ENCODE measurements at regions not wholly inside any gene's neighbourhood (a gene's known extent, or its start where the extent isn't known, plus 50 kb on each side); places are given as distances from the start of the nearest gene placed in this dataset.

DNA sequence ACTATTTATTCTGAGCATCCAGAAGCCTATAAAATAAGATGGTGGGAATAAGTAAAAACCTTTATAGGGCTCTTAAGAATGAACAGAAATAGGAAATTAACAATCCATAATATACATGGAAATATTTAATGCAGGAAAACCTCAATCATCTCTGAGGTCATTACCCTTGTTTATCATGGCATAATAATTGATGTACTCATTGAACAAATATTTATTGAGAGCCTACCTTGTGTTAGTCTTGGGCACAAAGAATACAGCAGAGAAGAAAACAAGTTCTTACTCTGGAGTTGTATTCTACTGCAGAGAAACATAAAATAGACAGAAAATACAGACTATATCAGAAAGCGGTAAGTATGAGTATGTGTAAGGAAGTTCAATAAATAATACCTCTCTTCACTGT, 167.2 kb downstream of the COX18 start:
- ATAC-seq (ENCODE audit: low read depth) (no peak), DNase-seq (no peak)
- POLR2A ChIA-PET (ENCODE audit: unreplicated experiment) = no interaction called here
- BruUV-seq (replicated peaks) = no TSS peak
- H3K4ac ChIP-seq (ENCODE audit: low read depth, low read length) = no peak overlapping the region
- CTCF ChIA-PET = no interaction called here
- H3K27me3 ChIP-seq (ENCODE audit: control insufficient read depth, insufficient read depth, low read length) = no peaks in the 10 kb centered on the region
- H3K9me1 ChIP-seq (ENCODE audit: insufficient read depth, low read length) = no peaks in the 10 kb centered on the region
- intact Hi-C loops (cut with micrococcal nuclease) = no loop called here
- H3K79me1 ChIP-seq (ENCODE audit: low read depth in 1 of 2, low read length in 2 of 2) = no peaks in the 10 kb centered on the region
- no CpG with 5 or more reads among the region's 1 CpG for WGBS, 2 experiments (ENCODE audit: extremely low coverage in 2 of 2, insufficient read length in 1 of 2)
- dilution Hi-C loops (cut with HindIII; ENCODE audit: low sequenced_read_pairs, unreplicated experiment) = no loop called here
- no peak overlapping the region for H3K4me3 ChIP-seq (ENCODE audit: insufficient read depth, low read depth, low read length)
- no peak overlapping the region for H3K9ac ChIP-seq (ENCODE audit: low read depth, low read length)
- H4K20me1 ChIP-seq (ENCODE audit: insufficient read depth, low read length) = no peaks in the 10 kb centered on the region
- no peak overlapping the region for H2AK9ac ChIP-seq (replicated peaks; ENCODE audit: low read depth, low read length, poor library complexity)
- no peak overlapping the region for H3K23ac ChIP-seq (ENCODE audit: low read depth, low read length)
- no peak overlapping the region for H2AK5ac ChIP-seq (ENCODE audit: low read depth, low read length)
- H3K14ac ChIP-seq (replicated peaks; ENCODE audit: low read depth, low read length) = no peak overlapping the region
- no peak overlapping the region for H3K27ac ChIP-seq (ENCODE audit: insufficient read depth, low read length)
- no peaks in the 10 kb centered on the region for H3K9me3 ChIP-seq (ENCODE audit: control insufficient read depth, insufficient read depth, low read length)
- H2BK5ac ChIP-seq (ENCODE audit: low read depth, low read length, poor library complexity, severe bottlenecking) = no peak overlapping the region
- no peak overlapping the region for H4K91ac ChIP-seq (ENCODE audit: insufficient read depth, low read depth, low read length)
- H4K5ac ChIP-seq (ENCODE audit: low read depth, low read length) = no peak overlapping the region
- H2BK120ac ChIP-seq (ENCODE audit: low read depth, low read length) = no peak overlapping the region
- no peak overlapping the region for H2AFZ ChIP-seq (replicated peaks; ENCODE audit: low read length, poor library complexity)
- no peak overlapping the region for H3K56ac ChIP-seq (ENCODE audit: extremely low read depth, insufficient read depth, low read length)
- TF ChIP-seq MAFK (IDR thresholded peaks at IDR 0.05; ENCODE audit: low read depth, low read length) = no peak
- TF ChIP-seq RCOR1 (IDR thresholded peaks at IDR 0.05; ENCODE audit: insufficient replicate concordance, low read length) = no peak
- no peak for TF ChIP-seq CHD1 (IDR thresholded peaks at IDR 0.05; ENCODE audit: low read depth, low read length)
- TF ChIP-seq POLR2A (IDR thresholded peaks at IDR 0.05; ENCODE audit: low read depth, low read length) = no peak
- TF ChIP-seq, protein P1, sequence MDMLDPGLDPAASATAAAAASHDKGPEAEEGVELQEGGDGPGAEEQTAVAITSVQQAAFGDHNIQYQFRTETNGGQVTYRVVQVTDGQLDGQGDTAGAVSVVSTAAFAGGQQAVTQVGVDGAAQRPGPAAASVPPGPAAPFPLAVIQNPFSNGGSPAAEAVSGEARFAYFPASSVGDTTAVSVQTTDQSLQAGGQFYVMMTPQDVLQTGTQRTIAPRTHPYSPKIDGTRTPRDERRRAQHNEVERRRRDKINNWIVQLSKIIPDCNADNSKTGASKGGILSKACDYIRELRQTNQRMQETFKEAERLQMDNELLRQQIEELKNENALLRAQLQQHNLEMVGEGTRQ (IDR thresholded peaks at IDR 0.05; ENCODE audit: low read depth, low read length) = no peak
- TF ChIP-seq MAZ (IDR thresholded peaks at IDR 0.05; ENCODE audit: borderline replicate concordance, low read depth, low read length) = no peak
- no peak for TF ChIP-seq RFX5 (IDR thresholded peaks at IDR 0.05; ENCODE audit: low read depth, low read length)
- TF ChIP-seq SMC3 (IDR thresholded peaks at IDR 0.05; ENCODE audit: low read depth, low read length) = no peak
- no peak for TF ChIP-seq BHLHE40 (IDR thresholded peaks at IDR 0.05; ENCODE audit: low read depth, low read length)
- no peak for TF ChIP-seq CEBPB (IDR thresholded peaks at IDR 0.05; ENCODE audit: low read depth, low read length)
- TF ChIP-seq, protein P2, sequence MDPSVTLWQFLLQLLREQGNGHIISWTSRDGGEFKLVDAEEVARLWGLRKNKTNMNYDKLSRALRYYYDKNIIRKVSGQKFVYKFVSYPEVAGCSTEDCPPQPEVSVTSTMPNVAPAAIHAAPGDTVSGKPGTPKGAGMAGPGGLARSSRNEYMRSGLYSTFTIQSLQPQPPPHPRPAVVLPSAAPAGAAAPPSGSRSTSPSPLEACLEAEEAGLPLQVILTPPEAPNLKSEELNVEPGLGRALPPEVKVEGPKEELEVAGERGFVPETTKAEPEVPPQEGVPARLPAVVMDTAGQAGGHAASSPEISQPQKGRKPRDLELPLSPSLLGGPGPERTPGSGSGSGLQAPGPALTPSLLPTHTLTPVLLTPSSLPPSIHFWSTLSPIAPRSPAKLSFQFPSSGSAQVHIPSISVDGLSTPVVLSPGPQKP (IDR thresholded peaks at IDR 0.05; ENCODE audit: borderline replicate concordance, low read depth, low read length) = no peak
- TF ChIP-seq NFE2L2 (IDR thresholded peaks at IDR 0.05; ENCODE audit: low read depth, low read length) = no peak
- no peak for TF ChIP-seq MXI1 (IDR thresholded peaks at IDR 0.05; ENCODE audit: borderline replicate concordance, low read depth, low read length)
- TF ChIP-seq, protein P3, sequence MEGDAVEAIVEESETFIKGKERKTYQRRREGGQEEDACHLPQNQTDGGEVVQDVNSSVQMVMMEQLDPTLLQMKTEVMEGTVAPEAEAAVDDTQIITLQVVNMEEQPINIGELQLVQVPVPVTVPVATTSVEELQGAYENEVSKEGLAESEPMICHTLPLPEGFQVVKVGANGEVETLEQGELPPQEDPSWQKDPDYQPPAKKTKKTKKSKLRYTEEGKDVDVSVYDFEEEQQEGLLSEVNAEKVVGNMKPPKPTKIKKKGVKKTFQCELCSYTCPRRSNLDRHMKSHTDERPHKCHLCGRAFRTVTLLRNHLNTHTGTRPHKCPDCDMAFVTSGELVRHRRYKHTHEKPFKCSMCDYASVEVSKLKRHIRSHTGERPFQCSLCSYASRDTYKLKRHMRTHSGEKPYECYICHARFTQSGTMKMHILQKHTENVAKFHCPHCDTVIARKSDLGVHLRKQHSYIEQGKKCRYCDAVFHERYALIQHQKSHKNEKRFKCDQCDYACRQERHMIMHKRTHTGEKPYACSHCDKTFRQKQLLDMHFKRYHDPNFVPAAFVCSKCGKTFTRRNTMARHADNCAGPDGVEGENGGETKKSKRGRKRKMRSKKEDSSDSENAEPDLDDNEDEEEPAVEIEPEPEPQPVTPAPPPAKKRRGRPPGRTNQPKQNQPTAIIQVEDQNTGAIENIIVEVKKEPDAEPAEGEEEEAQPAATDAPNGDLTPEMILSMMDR (conservative IDR thresholded peaks at IDR 0.05; ENCODE audit: low read depth, low read length) = no peak
- H3K18ac ChIP-seq (ENCODE audit: low read depth, low read length) = no peak overlapping the region
- no peak overlapping the region for H2BK15ac ChIP-seq (ENCODE audit: low read depth, low read length)
- no peak overlapping the region for H2BK20ac ChIP-seq (ENCODE audit: low read depth, low read length)
- in situ Hi-C loops (cut with MboI; ENCODE audit: low sequenced_read_pairs) = no loop called here
- H3K4me2 ChIP-seq (ENCODE audit: low read depth, low read length) = no peak overlapping the region
- H4K8ac ChIP-seq (ENCODE audit: low read depth in 2 of 2, low read length in 2 of 2) = no peak overlapping the region
- H3K4me1 ChIP-seq (ENCODE audit: control insufficient read depth, insufficient read depth, low read length) = no peaks in the 10 kb centered on the region
- H3K36me3 ChIP-seq (ENCODE audit: control insufficient read depth, insufficient read depth, low read length) = no peaks in the 10 kb centered on the region

All from IMR-90 (cell line).